MCF 10A (cell line): ENCODE measurements at regions not wholly inside any gene's neighbourhood (a gene's known extent, or its start where the extent isn't known, plus 50 kb on each side); places are given as distances from the start of the nearest gene placed in this dataset.

Source experiments
- BruUV-seq: library from RNA; stranded (reverse); fragments of 400-500 nt; replicated peaks from 2 replicates; lab custom pipeline; 2021; lab: Mats Ljungman, UMichigan
- CTCF ChIA-PET: fragments of 300-600 bp; sonication (Branson Sonifier 250); formaldehyde crosslinking; extraction: SDS; loops from one replicate; lab custom pipeline; 2021; ENCODE audit warnings: antibody characterized with exemption, inconsistent platforms; lab: Yijun Ruan, JAX
- POLR2A ChIA-PET: fragments of 300-600, 350-650 bp; sonication (Branson Sonifier 250); formaldehyde crosslinking; extraction: SDS; loops from one replicate; lab custom pipeline; 2020; ENCODE audit warnings: antibody characterized with exemption, inconsistent platforms; lab: Yijun Ruan, JAX
- DNase-seq: peaks from one replicate; pipeline ENCODE4 v3.0.0-alpha.2; 2018; ENCODE audit not compliant: unreplicated experiment
- H3K27ac Mint-ChIP-seq: one replicate; pipeline ENCODE4 v1.8.0; 2022; ENCODE audit warnings: mild to moderate bottlenecking, low read depth, mixed read lengths; ENCODE audit not compliant: unreplicated experiment
- H3K27me3 Mint-ChIP-seq: one replicate; pipeline ENCODE4 v1.8.0; 2022; ENCODE audit warnings: mixed read lengths; ENCODE audit not compliant: insufficient read depth, unreplicated experiment
- H3K36me3 Mint-ChIP-seq: one replicate; pipeline ENCODE4 v1.8.0; 2022; ENCODE audit warnings: mild to moderate bottlenecking, moderate library complexity, mixed read lengths; ENCODE audit not compliant: insufficient read depth, unreplicated experiment
- H3K4me1 Mint-ChIP-seq: one replicate; pipeline ENCODE4 v1.8.0; 2022; ENCODE audit warnings: mixed read lengths; ENCODE audit not compliant: insufficient read depth, unreplicated experiment
- H3K4me3 Mint-ChIP-seq: one replicate; pipeline ENCODE4 v1.8.0; 2022; ENCODE audit warnings: mild to moderate bottlenecking, moderate library complexity, mixed read lengths; ENCODE audit not compliant: unreplicated experiment
- H3K9me3 Mint-ChIP-seq: one replicate; pipeline ENCODE4 v1.8.0; 2022; ENCODE audit warnings: mixed read lengths; ENCODE audit not compliant: unreplicated experiment
- CTCF ChIP-seq: fragments of 200-600 bp; IDR thresholded peaks from one replicate; pipeline ENCODE4 v1.8.0; 2022; ENCODE audit warnings: antibody characterized with exemption, mild to moderate bottlenecking; ENCODE audit not compliant: unreplicated experiment
- intact Hi-C: fragments of 100-400 bp; cut with micrococcal nuclease; formaldehyde crosslinking; loops from 2 replicates; pipeline ENCODE4 v1.14.1; 2022

- intact Hi-C loops = no loop called here
- ChIA-PET POLR2A (interaction anchor here (0.7 kb wide), 1 partner anchor 94 kb away, joined by 3 read pairs; no protein-coding TSS in a partner anchor), CTCF (no interaction called here)
- Mint-ChIP-seq H3K36me3 (no peaks in the 10 kb centered on the region), H3K27me3 (no peaks in the 10 kb centered on the region), H3K9me3 (no peaks in the 10 kb centered on the region), H3K4me1 (no peaks in the 10 kb centered on the region), H3K4me3 (no peak overlapping the region), H3K27ac (no peak overlapping the region)
- no peak for TF ChIP-seq CTCF
- BruUV-seq = no TSS peak
- no peak for DNase-seq
Measured at GRCh38 chr17:30594223-30594952, 117.2 kb downstream of the GOSR1 start.

- ChIA-PET CTCF (no interaction called here), POLR2A (interaction anchor here (0.9 kb wide), 1 partner anchor 9 kb away, joined by 3 read pairs; no protein-coding TSS in a partner anchor)
- no peaks in the 10 kb centered on the region for H3K36me3 Mint-ChIP-seq
- no peaks in the 10 kb centered on the region for H3K9me3 Mint-ChIP-seq
- intact Hi-C loops = no loop called here
- no peak for TF ChIP-seq CTCF
- BruUV-seq = no TSS peak
- H3K4me1 Mint-ChIP-seq = peaks cover 5% of the 10 kb centered on the region
- H3K27ac Mint-ChIP-seq = no peak overlapping the region
- no peak for DNase-seq
- H3K4me3 Mint-ChIP-seq = no peak overlapping the region
- no peaks in the 10 kb centered on the region for H3K27me3 Mint-ChIP-seq
Measured at GRCh38 chr17:30590081-30590733, 113.0 kb downstream of the GOSR1 start.

GRCh38 chr17:30589431-30589830 lies 112.2 kb downstream of the GOSR1 start:
- BruUV-seq = no TSS peak
- no peak for DNase-seq
- Mint-ChIP-seq H3K9me3 (no peaks in the 10 kb centered on the region), H3K27ac (no peak overlapping the region), H3K27me3 (no peaks in the 10 kb centered on the region), H3K4me3 (no peak overlapping the region), H3K4me1 (peaks cover 5% of the 10 kb centered on the region), H3K36me3 (no peaks in the 10 kb centered on the region)
- POLR2A ChIA-PET = interaction anchor here (1.9 kb wide), 1 partner anchor 11 kb away, joined by 4 read pairs; no protein-coding TSS in a partner anchor
- intact Hi-C loops = no loop called here
- CTCF ChIA-PET = no interaction called here
- TF ChIP-seq CTCF = no peak

GRCh38 chr17:30588798-30589247 lies 111.6 kb downstream of the GOSR1 start:
- no TSS peak for BruUV-seq
- Mint-ChIP-seq H3K4me3 (no peak overlapping the region), H3K36me3 (no peaks in the 10 kb centered on the region), H3K9me3 (no peaks in the 10 kb centered on the region), H3K27ac (no peak overlapping the region), H3K27me3 (no peaks in the 10 kb centered on the region), H3K4me1 (peaks cover 5% of the 10 kb centered on the region)
- ChIA-PET POLR2A (interaction anchor here (1.9 kb wide), 1 partner anchor 11 kb away, joined by 4 read pairs; no protein-coding TSS in a partner anchor), CTCF (no interaction called here)
- no peak for TF ChIP-seq CTCF
- no peak for DNase-seq
- intact Hi-C loops = no loop called here
